Activated CD4-positive, alpha-beta T cell treated with anti-CD3 and anti-CD28 coated beads, Interleukin-2, amount 50 U/mL, for 1 hour (primary cell): ENCODE measurements at regions not wholly inside any gene's neighbourhood (a gene's known extent, or its start where the extent isn't known, plus 50 kb on each side); places are given as distances from the start of the nearest gene placed in this dataset.
"Not testable (repeated sequence)": the region's sequence is repeated elsewhere in the genome, so short reads cannot be mapped to it uniquely, and the experiment has no call there.

Experiments used
- DNase-seq: peaks from one replicate; pipeline ENCODE4 v3.0.0-alpha.2; 2020

DNA sequence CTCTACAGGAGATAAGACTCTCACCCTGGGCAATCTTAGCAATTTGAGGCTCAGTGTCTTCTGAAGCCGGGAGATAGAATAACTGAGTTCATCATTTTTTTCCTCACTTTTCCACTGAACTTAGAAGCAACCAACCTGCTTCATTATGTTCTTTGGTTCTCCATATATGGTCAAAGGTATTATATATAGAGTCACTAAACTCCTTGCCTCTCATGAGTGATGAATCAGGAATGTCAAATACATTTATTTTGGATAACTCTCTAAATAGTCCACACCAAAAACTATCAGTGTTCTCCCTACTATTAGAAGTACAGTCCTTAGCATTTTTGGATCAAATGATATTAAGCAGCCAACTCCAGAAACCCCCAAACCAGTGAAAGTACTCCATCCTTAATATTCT is 421.5 kb upstream of the EPHA5 start:
- DNase-seq: no peak

DNA sequence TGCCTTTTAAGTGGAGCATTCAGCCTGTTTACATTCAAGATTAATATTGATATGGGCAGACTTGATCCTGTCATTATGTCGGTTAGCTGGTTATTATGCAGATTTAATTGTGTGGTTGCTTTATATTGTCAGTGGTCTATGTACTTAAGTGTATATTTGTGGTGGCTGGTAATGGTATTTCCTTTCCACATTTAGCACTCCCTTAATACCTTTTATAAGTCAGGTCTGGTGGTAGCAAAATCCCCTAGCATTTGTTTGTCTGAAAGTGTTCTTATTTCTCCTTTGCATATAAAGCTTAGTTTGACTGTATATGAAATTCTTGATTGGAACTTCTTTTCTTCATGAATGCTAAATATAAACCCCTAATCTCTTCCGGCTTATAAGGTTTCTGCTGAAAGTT is 403.7 kb upstream of the EPHA5 start:
- DNase-seq: no peak

DNA sequence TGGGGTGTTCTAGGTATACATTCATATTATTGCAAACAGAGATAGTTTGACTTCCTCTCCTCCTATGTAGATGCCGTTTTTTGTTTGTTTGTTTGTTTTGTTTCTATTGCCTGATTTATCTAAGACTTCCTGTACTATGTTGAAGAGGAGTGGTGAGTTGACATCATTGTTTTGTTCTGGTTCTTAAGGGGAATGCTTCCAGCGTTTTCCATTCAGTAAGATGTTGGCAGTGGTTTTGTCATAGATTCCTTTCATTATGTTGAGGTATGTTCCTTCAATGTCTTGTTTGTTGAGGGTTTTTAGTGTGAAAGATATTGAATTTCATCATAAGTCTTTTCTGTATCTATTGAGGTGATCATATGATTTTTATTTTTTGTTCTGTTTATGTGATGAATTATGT is 401.6 kb upstream of the EPHA5 start:
- no peak for DNase-seq

DNA sequence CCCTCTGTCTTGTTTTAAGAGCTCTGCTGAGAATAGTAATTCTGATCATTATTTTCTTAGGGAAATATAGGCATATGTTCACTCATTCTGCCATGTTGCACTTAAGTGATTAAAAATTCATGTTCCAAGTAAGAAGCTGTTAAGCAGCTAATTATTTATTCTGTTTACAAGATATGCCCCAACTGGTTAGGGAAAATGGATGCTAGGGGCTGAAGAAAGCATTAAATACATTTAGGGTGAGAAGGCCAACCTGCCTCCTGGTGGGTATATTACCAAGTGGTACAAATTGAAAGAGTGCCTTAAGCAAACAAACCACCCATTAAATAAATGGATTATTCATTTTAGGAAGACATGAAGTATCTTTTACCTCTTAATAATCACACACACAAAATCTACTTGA is 392.6 kb upstream of the EPHA5 start:
- no peak for DNase-seq

DNA sequence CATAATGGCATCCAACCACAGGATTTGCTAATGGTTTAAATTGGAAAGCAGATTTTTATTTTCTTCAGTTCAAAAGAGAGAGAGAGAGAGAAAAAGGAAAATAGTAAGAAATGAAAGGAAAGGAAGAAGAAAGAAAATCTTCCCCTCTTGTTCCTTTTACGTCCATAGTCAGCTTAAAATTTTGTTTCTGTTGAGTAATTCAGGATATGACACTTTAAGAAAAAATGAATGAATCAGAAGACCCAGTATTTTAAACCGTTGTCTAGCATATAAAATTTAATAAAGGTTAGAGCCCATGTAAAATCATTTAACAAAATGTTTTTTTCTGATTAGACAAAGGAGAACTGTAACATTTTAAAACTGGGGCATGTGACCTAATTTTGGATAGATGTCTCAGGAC is 391.8 kb upstream of the EPHA5 start:
- DNase-seq: no peak

GRCh38 chr4:66059556-66059955 is 389.3 kb upstream of the EPHA5 start:
- DNase-seq: no peak

- DNase-seq: no peak
These were observed 388.8 kb upstream of the EPHA5 start for GRCh38 chr4:66059136-66059535.

DNA sequence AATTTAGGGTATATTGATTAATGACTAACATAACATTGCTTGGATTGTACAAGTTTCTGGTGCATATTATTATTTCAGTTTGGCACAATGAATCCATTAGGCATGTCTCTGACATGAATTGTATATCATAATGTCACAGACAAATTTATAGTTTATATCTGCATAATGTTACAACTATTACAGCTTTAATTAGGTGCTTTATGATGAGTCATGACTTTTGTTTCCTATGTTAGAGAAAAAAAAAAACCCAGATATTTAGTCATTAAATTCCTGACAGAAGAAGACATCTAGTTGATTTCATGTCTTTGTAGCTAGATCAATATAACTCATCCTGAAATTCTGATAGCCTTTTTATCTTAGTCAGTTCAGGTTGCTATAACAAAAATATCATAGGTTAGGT is 385.7 kb upstream of the EPHA5 start:
- DNase-seq: no peak

DNA sequence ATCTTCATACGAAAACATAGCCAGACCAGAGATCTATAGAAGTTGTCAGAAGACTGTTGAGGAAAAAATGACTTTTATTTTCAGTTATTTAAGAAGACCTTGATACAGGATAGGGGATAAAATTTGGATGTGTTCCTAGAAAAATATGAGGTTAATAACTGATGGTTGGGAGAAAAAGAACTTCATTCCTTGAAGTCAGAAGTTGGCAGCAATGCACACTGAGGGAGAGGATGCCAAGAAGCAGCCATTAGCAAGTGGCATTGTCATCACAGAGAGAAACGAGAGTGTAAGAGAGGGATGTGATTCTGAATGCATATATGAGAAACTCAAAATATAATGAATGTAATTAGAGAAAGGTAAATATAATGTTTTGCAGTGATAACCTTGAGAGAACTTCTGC is 382.1 kb upstream of the EPHA5 start:
- DNase-seq: no peak

- no peak for DNase-seq
These were observed 378.6 kb upstream of the EPHA5 start for GRCh38 chr4:66048861-66049260.

DNA sequence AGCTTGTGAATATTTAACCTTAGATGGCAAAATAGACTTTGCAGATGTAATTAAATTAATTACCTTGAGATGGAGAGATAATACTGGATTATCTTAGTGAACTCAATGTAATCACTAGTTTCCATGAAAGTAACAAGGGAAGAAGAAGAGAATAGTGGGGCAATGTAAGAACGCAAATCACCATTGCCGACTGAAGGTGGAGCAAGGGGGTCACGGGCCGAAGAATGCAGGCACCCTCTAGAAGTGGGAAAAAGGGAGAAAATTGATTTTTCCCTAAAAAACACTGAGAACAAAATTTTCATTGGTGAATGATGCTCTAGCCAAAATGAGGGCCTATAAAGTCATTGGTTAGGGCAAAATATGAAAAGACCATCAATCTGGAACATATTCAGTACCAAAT is 375.6 kb upstream of the EPHA5 start:
- no peak for DNase-seq

DNA sequence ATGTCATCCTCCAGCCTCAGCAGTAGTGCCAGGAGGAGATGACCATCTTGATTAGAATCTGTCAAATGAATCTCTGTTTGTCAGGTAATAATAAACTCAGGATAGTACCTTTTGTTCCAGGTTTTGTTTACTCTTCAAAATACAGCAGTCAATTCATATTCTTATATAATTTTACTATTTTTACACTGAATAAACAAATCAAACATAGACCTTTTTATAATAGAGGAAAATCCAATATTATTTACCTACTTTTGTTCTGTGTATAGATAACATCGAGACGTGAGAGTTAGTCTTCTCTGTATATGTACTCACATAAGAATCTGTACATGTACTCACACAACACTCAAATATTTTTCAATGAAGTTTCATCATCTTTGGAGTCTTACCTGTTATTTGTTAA is 365.4 kb upstream of the EPHA5 start:
- no peak for DNase-seq

- no peak for DNase-seq
These were observed 364.4 kb upstream of the EPHA5 start for GRCh38 chr4:66034671-66035070.

GRCh38 chr4:66034262-66034661 is 364.0 kb upstream of the EPHA5 start:
- DNase-seq: no peak

GRCh38 chr4:66032571-66032970 is 362.3 kb upstream of the EPHA5 start:
- no peak for DNase-seq

- DNase-seq: no peak
These were observed 358.4 kb upstream of the EPHA5 start for GRCh38 chr4:66028668-66029067.

- no peak for DNase-seq
These were observed 352.8 kb upstream of the EPHA5 start for GRCh38 chr4:66023061-66023460.

DNA sequence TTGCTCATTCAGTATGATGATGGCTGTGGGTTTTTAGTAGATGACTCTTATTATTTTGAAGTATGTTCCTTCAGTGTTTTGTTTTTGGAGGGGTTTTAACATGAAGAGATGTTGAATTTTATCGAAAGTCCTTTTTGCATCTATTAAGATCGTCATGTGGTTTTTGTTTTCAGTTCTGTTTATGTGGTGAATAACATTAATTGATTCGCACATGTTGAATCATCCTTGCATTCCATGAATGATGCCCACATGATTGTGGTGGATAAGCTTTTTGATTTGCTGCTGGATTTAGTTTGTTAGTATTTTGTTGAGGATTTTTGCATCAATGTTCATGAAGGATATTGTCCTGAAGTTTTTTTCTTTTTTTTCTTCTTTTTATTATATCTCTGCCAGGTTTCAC is 347.4 kb upstream of the EPHA5 start:
- DNase-seq: no peak

DNA sequence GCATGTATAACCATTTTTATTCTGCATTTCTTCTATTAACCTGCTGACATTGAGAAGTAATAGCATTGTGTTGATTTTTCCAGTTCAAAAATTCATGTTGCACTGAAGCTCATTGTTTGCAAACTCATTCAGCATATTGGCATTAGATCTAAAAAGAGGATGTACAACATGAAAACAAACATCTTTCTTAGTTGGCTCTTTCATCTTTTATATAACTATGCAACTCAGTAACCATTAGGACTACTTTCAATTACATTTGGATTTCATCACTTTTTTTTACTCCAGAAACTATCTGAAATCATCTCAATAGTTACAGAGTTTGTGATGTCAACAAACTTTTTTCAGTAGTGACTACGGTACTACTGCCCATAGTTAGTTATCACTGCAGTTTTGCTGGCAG is 346.0 kb upstream of the EPHA5 start:
- DNase-seq: no peak

- no peak for DNase-seq
These were observed 344.0 kb upstream of the EPHA5 start for GRCh38 chr4:66014146-66014765.

DNA sequence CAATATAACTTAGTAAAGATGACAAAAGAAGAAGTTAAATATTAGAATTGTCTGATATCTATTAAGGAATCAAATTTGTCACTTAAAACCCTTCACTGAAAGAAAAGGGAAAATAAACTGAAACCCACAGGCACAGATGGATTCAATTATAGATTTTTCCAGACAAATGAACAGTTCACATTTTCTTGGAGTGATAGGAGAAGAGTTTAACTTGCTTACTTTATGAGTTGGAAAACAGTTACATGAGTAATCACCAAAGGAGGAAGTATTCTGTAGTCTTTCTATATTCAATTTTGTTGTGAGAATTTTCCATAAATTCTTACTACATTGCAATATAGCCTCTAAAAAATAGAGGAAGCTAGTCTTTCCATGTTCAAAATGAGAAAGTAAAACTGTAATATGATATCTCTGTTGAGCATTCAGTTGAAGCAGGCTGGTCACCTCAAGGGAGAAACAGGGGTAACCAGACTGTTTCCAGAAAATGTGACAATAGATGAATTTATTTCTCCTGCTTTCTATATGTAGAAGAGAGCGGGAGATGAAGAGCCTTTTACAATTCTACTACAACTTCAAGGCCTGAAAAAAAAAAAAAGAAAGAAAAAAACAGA is 330.3 kb upstream of the EPHA5 start:
- no peak for DNase-seq

- no peak for DNase-seq
These were observed 329.2 kb upstream of the EPHA5 start for GRCh38 chr4:65999518-65999871.

- not testable (repeated sequence) for DNase-seq
These were observed 328.7 kb upstream of the EPHA5 start for GRCh38 chr4:65998807-65999517.

- DNase-seq: no peak
These were observed 312.8 kb upstream of the EPHA5 start for GRCh38 chr4:65983061-65983460.

- no peak for DNase-seq
These were observed 306.0 kb upstream of the EPHA5 start for GRCh38 chr4:65976287-65976686.
